Adrenal gland (tissue), 9 donors: ENCODE measurements at regions not wholly inside any gene's neighbourhood (a gene's known extent, or its start where the extent isn't known, plus 50 kb on each side); places are given as distances from the start of the nearest gene placed in this dataset.
A peak's percentile ranks its signal among the peaks of the same experiment; 100 is the strongest.

ENCODE experiments used
- DNase-seq, 7 donors: peaks; one replicate each; pipeline ENCODE4 v3.0.0-alpha.2; 2019 to 2020
- H3K27ac ChIP-seq, 5 donors: fragments of 200-600 bp; sonication (generic) in 4 of 5; 1 replicate in 3 of 5; 2 replicates in 2 of 5; pipeline versions ENCODE4 v1.5.1 to v1.8.0; 2016 to 2020; ENCODE audit warnings: mild to moderate bottlenecking in 1 of 5
- H3K27me3 ChIP-seq: fragments of 200-600 bp; 2 replicates; pipeline ENCODE4 v1.8.0; 2021
- H3K36me3 ChIP-seq, 2 donors: fragments of 200-600 bp; replicated peaks in 1 of 2; 1 replicate in 1 of 2; 2 replicates in 1 of 2; pipeline versions ENCODE4 v1.5.1 to v1.8.0; 2018 to 2022
- H3K4me1 ChIP-seq, 2 donors: fragments of 200-600 bp; replicated peaks in 1 of 2; 1 replicate in 1 of 2; 2 replicates in 1 of 2; pipeline versions ENCODE4 v1.5.1 to v1.8.0; 2018 to 2021
- H3K4me3 ChIP-seq, 4 donors: fragments of 200-600 bp; sonication (generic) in 3 of 4; one replicate each; pipeline ENCODE4 v1.5.1; 2016 to 2018
- H3K9me3 ChIP-seq, 3 donors: fragments of 200-600 bp; sonication (generic) in 1 of 3; replicated peaks in 1 of 3; 1 replicate in 2 of 3; 2 replicates in 1 of 3; pipeline versions ENCODE4 v1.5.1 to v1.8.0; 2016 to 2021
- CTCF ChIP-seq, 6 experiments: fragments of 450-650 bp in 4 of 6; fragments of 200-600 bp in 2 of 6; sonication (generic) in 1 of 6; IDR thresholded peaks; 1 replicate in 5 of 6; 2 replicates in 1 of 6; pipeline versions ENCODE4 v1.5.1 to v1.8.0; 2016 to 2021; ENCODE audit warnings: antibody characterized with exemption in 6 of 6, mild to moderate bottlenecking in 2 of 6, moderate library complexity in 1 of 6
- POLR2A ChIP-seq, 2 donors: fragments of 450-650 bp; IDR thresholded peaks; one replicate each; pipeline ENCODE4 v1.6.1; 2017; ENCODE audit warnings: antibody characterized with exemption in 2 of 2, mild to moderate bottlenecking in 2 of 2, moderate library complexity in 1 of 2
- WGBS, 4 donors: extraction: QIAGEN DNeasy Blood & Tissue Kit in 2 of 4; methylation state at CpG; one replicate each; pipeline versions ENCODE4 v1.1.5 to v1.1.7; 2013 to 2017; 5-methylcytosine and 5-hydroxymethylcytosine counted together
- intact Hi-C, 2 donors: fragments of 100-400 bp; cut with DNase I; formaldehyde crosslinking; loops; one replicate each; pipeline versions ENCODE4 v1.14.1 to v1.15.0; 2022 to 2023
- donor health status: healthy with polysubstance abuse.
- donor health status: Bipolar disorder and iron deficiency.
- donor health status: DM: yes; HTN: yes; CAD: no.
- donor health status: DM: no; HTN: no; CAD: no.
- donor health status: DM: no; HTN: no; CAD: no.

DNA sequence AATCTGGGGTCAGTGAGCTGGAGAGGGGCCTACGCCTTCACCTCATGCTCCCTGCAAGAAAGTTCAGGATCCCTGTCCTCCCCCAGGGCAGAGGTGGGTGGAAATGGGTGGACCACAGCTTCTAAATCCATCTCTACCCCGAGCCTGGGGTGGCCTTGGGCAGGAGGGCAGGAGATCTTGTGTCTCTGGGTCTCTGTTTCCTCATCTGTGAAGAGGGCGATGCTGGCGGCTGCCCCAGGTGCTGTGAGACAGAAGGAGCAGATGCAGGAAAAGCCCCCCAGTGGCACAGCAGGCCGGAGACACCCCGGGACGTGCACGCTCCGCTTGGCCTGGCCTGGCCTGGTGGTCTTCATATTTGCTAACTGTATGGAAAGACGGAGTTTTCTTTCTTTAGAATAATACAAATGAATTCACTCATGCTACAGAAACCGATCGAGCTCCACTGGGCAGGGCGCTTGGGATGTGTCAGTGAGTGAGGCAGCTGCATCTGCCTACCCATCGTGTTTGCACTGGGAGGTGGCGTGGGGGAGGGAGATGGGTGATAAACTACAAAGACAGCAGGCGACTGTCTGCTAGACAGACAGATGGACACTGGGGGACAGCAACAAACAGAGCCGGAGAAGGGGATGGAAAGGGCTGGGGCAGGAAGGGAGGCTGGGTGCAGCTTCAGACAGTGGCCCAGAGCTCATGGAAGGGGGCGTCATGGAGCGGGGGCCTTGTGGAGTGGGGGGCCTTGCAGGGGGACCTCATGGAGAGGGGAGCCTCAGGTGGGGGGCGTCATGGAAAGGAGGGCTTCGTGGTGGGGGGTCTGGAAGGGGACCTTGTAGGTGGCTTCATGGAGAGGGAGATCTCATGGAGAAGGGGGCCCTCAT lies 136.2 kb downstream of the CPZ start:
- Histone ChIP-seq H3K9me3 (no peaks in the 10 kb centered on the region), H3K36me3 (no peaks in the 10 kb centered on the region), H3K4me3 (no peak overlapping the region), H3K27ac (no peak overlapping the region), H3K27me3 (no peaks in the 10 kb centered on the region), H3K4me1 (no peaks in the 10 kb centered on the region)
- intact Hi-C loops = no loop called here
- DNase-seq = peak in 2 of 7 donors; percentile 11 to 24
- TF ChIP-seq CTCF (IDR thresholded peaks at IDR 0.05) = no peak
- TF ChIP-seq POLR2A (IDR thresholded peaks at IDR 0.05) = no peak
- WGBS, 4 donors = 74 to 79% (median 77%) methylated on average over 20 to 21 of the region's 21 CpGs

GRCh38 chr4:8727546-8728510 lies 135.3 kb downstream of the CPZ start:
- Histone ChIP-seq H3K9me3 (no peaks in the 10 kb centered on the region), H3K27me3 (no peaks in the 10 kb centered on the region), H3K4me1 (no peaks in the 10 kb centered on the region), H3K27ac (no peak overlapping the region), H3K4me3 (no peak overlapping the region), H3K36me3 (no peaks in the 10 kb centered on the region)
- DNase-seq = peak in 3 of 7 donors; percentile 5 to 29 (median 8)
- intact Hi-C loops = no loop called here
- WGBS, 4 donors = 62 to 85% (median 71%) methylated on average over 9 to 16 of the region's 16 CpGs
- no peak for TF ChIP-seq CTCF (IDR thresholded peaks at IDR 0.05)
- TF ChIP-seq POLR2A (IDR thresholded peaks at IDR 0.05) = no peak

DNA sequence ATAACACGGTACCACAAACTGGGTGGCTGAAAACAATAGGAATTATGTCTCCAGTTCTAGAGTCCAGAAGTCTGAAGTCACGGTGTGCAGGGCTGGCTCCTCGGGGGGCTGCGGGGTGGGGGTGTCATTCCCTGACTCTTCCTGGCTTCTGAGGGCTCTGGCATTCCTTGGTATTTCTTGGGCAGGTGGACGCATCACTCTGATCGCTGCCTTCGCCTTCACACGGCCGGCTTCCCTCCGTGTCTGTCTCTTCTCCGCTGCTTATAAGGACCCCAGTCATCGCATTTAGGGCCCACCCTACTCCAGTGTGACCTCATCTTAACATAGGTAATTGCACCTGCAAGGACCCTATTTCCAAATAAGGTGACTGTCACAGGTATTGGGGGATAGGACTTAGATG lies 134.6 kb downstream of the CPZ start:
- no peak overlapping the region for H3K27ac ChIP-seq
- H3K27me3 ChIP-seq = no peaks in the 10 kb centered on the region
- H3K4me1 ChIP-seq = no peaks in the 10 kb centered on the region
- intact Hi-C loops = no loop called here
- peak in 2 of 7 donors; percentile 6 to 31 for DNase-seq
- TF ChIP-seq POLR2A (IDR thresholded peaks at IDR 0.05) (no peak), CTCF (IDR thresholded peaks at IDR 0.05) (no peak)
- 57 to 67% (median 64%) methylated on average over 11 to 12 of the region's 12 CpGs for WGBS, 4 donors
- H3K36me3 ChIP-seq = no peaks in the 10 kb centered on the region
- H3K9me3 ChIP-seq = no peaks in the 10 kb centered on the region
- H3K4me3 ChIP-seq = no peak overlapping the region

DNA sequence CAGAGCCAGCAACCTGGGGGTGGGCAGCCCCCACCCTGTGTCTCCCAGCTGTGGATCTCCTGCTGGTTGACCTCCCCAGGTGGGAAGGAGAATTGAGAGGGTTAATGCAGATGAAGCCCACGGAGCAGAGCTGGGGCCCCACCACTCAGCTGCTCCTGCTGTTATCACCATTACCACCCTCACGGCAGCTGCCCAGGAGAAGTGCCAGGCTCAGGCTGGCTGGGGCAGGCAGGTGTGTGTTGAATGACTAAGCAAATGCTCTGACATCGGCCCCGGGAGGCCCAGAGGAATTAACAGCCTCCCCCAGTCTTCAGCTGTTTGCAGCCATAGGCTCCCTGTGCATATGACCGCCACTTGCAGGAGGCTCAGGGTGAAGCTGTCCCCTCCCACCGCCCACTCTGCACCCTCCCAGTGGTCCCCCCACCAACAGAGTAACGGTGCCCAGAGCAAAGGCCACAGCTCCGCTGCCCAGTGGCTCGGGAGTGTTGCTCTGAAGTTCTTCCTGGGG lies 133.8 kb downstream of the CPZ start:
- Histone ChIP-seq H3K4me1 (no peaks in the 10 kb centered on the region), H3K27ac (no peak overlapping the region), H3K36me3 (no peaks in the 10 kb centered on the region), H3K27me3 (no peaks in the 10 kb centered on the region), H3K9me3 (no peaks in the 10 kb centered on the region), H3K4me3 (no peak overlapping the region)
- 32 to 44% (median 41%) methylated on average over 3 to 9 of the region's 9 CpGs; no CpG with 5 or more reads in 1 of the 4 donors for WGBS, 4 donors
- peak in 4 of 7 donors; percentile 2 to 18 (median 2) for DNase-seq
- TF ChIP-seq POLR2A (IDR thresholded peaks at IDR 0.05) = no peak
- TF ChIP-seq CTCF (IDR thresholded peaks at IDR 0.05) = no peak
- intact Hi-C loops = no loop called here
